H9 (cell line): ENCODE measurements at regions not wholly inside any gene's neighbourhood (a gene's known extent, or its start where the extent isn't known, plus 50 kb on each side); places are given as distances from the start of the nearest gene placed in this dataset.

Experiments
- DNase-seq: peaks from one replicate; pipeline ENCODE4 v3.0.0-alpha.2; 2017
- H2AFZ ChIP-seq: one replicate; pipeline ENCODE4 v1.6.1; 2013; ENCODE audit warnings: mild to moderate bottlenecking, low read length, control low read depth, moderate library complexity
- H2AK5ac ChIP-seq: 2 replicates; pipeline ENCODE4 v1.6.1; 2013; ENCODE audit warnings: low read length, control low read depth, mixed read lengths; ENCODE audit not compliant: insufficient read length
- H2BK120ac ChIP-seq: one replicate; pipeline ENCODE4 v1.6.1; 2013; ENCODE audit warnings: low read depth, mild to moderate bottlenecking, low read length, control low read depth, inconsistent platforms; ENCODE audit not compliant: poor library complexity, severe bottlenecking
- H2BK12ac ChIP-seq: 2 replicates; pipeline ENCODE4 v1.6.1; 2013; ENCODE audit warnings: low read length, control low read depth, mixed read lengths, low read depth; ENCODE audit not compliant: insufficient read length
- H2BK15ac ChIP-seq: 2 replicates; pipeline ENCODE4 v1.6.1; 2013; ENCODE audit warnings: low read depth, low read length, control low read depth
- H2BK20ac ChIP-seq: one replicate; pipeline ENCODE4 v1.6.1; 2013; ENCODE audit warnings: low read depth, mild to moderate bottlenecking, low read length, control low read depth, inconsistent platforms; ENCODE audit not compliant: poor library complexity, severe bottlenecking
- H2BK5ac ChIP-seq: 2 replicates; pipeline ENCODE4 v1.6.1; 2013; ENCODE audit warnings: low read length, control low read depth, mixed read lengths; ENCODE audit not compliant: insufficient read length
- H3K14ac ChIP-seq: 2 replicates; pipeline ENCODE4 v1.6.1; 2013; ENCODE audit warnings: low read length, control low read depth; ENCODE audit not compliant: insufficient read depth
- H3K18ac ChIP-seq: 2 replicates; pipeline ENCODE4 v1.6.1; 2013; ENCODE audit warnings: low read depth, mild to moderate bottlenecking, mixed read lengths, low read length, control low read depth; ENCODE audit not compliant: insufficient read length
- H3K23ac ChIP-seq: 2 replicates; pipeline ENCODE4 v1.6.1; 2013; ENCODE audit warnings: low read length, control low read depth, mixed read lengths, low read depth; ENCODE audit not compliant: insufficient read length
- H3K23me2 ChIP-seq: 2 replicates; pipeline ENCODE4 v1.6.1; 2013; ENCODE audit warnings: low read depth, mild to moderate bottlenecking, mixed read lengths, low read length, control low read depth; ENCODE audit not compliant: insufficient read length, poor library complexity, severe bottlenecking
- H3K27ac ChIP-seq: 2 replicates; pipeline ENCODE4 v1.5.1; 2013; ENCODE audit warnings: low read length, control low read depth, mixed read lengths, low read depth; ENCODE audit not compliant: insufficient read length
- H3K27me3 ChIP-seq: 2 replicates; pipeline ENCODE4 v1.6.1; 2013; ENCODE audit warnings: low read length, control low read depth, inconsistent platforms; ENCODE audit not compliant: insufficient read depth
- H3K4ac ChIP-seq: 2 replicates; pipeline ENCODE4 v1.6.1; 2013; ENCODE audit warnings: low read depth, mild to moderate bottlenecking, control low read depth, inconsistent platforms, low read length, moderate library complexity
- H3K4me1 ChIP-seq: 2 replicates; pipeline ENCODE4 v1.6.1; 2013; ENCODE audit warnings: low read length, control low read depth, inconsistent platforms; ENCODE audit not compliant: insufficient read depth
- H3K4me2 ChIP-seq: 2 replicates; pipeline ENCODE4 v1.6.1; 2013; ENCODE audit warnings: low read length, control low read depth, mixed read lengths; ENCODE audit not compliant: insufficient read length, insufficient read depth
- H3K56ac ChIP-seq: 2 replicates; pipeline ENCODE4 v1.6.1; 2013; ENCODE audit warnings: low read depth, mild to moderate bottlenecking, mixed read lengths, low read length, control low read depth; ENCODE audit not compliant: insufficient read length
- H3K79me1 ChIP-seq: 2 replicates; pipeline ENCODE4 v1.6.1; 2013; ENCODE audit warnings: low read depth, mild to moderate bottlenecking, moderate library complexity, low read length, control low read depth, inconsistent platforms; ENCODE audit not compliant: insufficient read depth, poor library complexity, severe bottlenecking
- H3K79me2 ChIP-seq: 2 replicates; pipeline ENCODE4 v1.6.1; 2013; ENCODE audit warnings: low read length, control low read depth, inconsistent platforms; ENCODE audit not compliant: insufficient read depth
- H3K9ac ChIP-seq: 2 replicates; pipeline ENCODE4 v1.6.1; 2013; ENCODE audit warnings: low read length, control low read depth, mixed read lengths; ENCODE audit not compliant: insufficient read length; ENCODE audit errors: extremely low read depth
- H3K9me3 ChIP-seq: one replicate; pipeline ENCODE4 v1.6.1; 2013; ENCODE audit warnings: low read depth, low read length, inconsistent platforms; ENCODE audit not compliant: control insufficient read depth
- H3T11ph ChIP-seq: one replicate; pipeline ENCODE4 v1.6.1; 2013; ENCODE audit warnings: mild to moderate bottlenecking, low read length, control low read depth, inconsistent platforms
- H4K20me1 ChIP-seq: one replicate; pipeline ENCODE4 v1.6.1; 2013; ENCODE audit not compliant: control insufficient read depth, insufficient read length, insufficient read depth
- H4K5ac ChIP-seq: 2 replicates; pipeline ENCODE4 v1.6.1; 2013; ENCODE audit warnings: low read depth, mild to moderate bottlenecking, mixed read lengths, low read length, control low read depth; ENCODE audit not compliant: insufficient read length
- H4K8ac ChIP-seq: replicated peaks from 2 replicates; pipeline ENCODE4 v1.6.1; 2013; ENCODE audit warnings: low read length, control low read depth, mixed read lengths, low read depth; ENCODE audit not compliant: insufficient read length
- H4K91ac ChIP-seq: 2 replicates; pipeline ENCODE4 v1.6.1; 2013; ENCODE audit warnings: low read depth, mild to moderate bottlenecking, moderate library complexity, mixed read lengths, low read length, control low read depth; ENCODE audit not compliant: insufficient read length
- H3K27ac Mint-ChIP-seq, 3 experiments: 2 replicates in 2 of 3; 3 replicates in 1 of 3; pipeline ENCODE4 v1.8.0; 2020 to 2021; ENCODE audit warnings: mixed read lengths in 3 of 3, mild to moderate bottlenecking in 1 of 3, moderate library complexity in 1 of 3
- H3K27me3 Mint-ChIP-seq: 2 replicates; pipeline ENCODE4 v1.8.0; 2021; ENCODE audit warnings: low read depth, mild to moderate bottlenecking, moderate library complexity, mixed read lengths
- H3K36me3 Mint-ChIP-seq, 3 experiments: 2 replicates in 2 of 3; 3 replicates in 1 of 3; pipeline ENCODE4 v1.8.0; 2020 to 2021; ENCODE audit warnings: low read depth in 3 of 3, mixed read lengths in 3 of 3; ENCODE audit not compliant: insufficient read depth in 1 of 3
- H3K4me1 Mint-ChIP-seq, 2 experiments: 2 replicates each; pipeline ENCODE4 v1.8.0; 2020; ENCODE audit warnings: mixed read lengths in 2 of 2
- H3K4me3 Mint-ChIP-seq, 2 experiments: 2 replicates in 1 of 2; 3 replicates in 1 of 2; pipeline ENCODE4 v1.8.0; 2020 to 2021; ENCODE audit warnings: mild to moderate bottlenecking in 2 of 2, mixed read lengths in 2 of 2, moderate library complexity in 1 of 2
- H3K9me3 Mint-ChIP-seq, 2 experiments: 2 replicates in 1 of 2; 3 replicates in 1 of 2; pipeline ENCODE4 v1.8.0; 2020; ENCODE audit warnings: mild to moderate bottlenecking in 2 of 2, mixed read lengths in 2 of 2, moderate library complexity in 1 of 2
- TF ChIP-seq, protein P1 (sequence below): fragments of 200-600 bp; sonication (generic); conservative IDR thresholded peaks from 3 replicates; pipeline ENCODE4 v1.8.0; 2021; ENCODE audit warnings: antibody characterized with exemption, mild to moderate bottlenecking

- Histone ChIP-seq H2BK20ac (no peak overlapping the region), H2AK5ac (no peak overlapping the region), H3K4me1 (no peaks in the 10 kb centered on the region), H3K14ac (no peak overlapping the region), H4K8ac (no peak overlapping the region), H3K18ac (no peak overlapping the region), H2BK5ac (no peak overlapping the region), H2BK12ac (no peak overlapping the region), H3K56ac (no peak overlapping the region), H2BK15ac (no peak overlapping the region), H4K5ac (no peak overlapping the region), H3K27ac (no peak overlapping the region), H3K79me1 (no peaks in the 10 kb centered on the region), H3K4ac (no peak overlapping the region), H3K4me2 (no peak overlapping the region), H3K79me2 (no peaks in the 10 kb centered on the region), H3K9ac (no peak overlapping the region), H3K9me3 (no peaks in the 10 kb centered on the region), H3K23me2 (no peaks in the 10 kb centered on the region), H4K20me1 (no peaks in the 10 kb centered on the region), H2BK120ac (no peak overlapping the region), H4K91ac (no peak overlapping the region), H3T11ph (no peak overlapping the region), H3K27me3 (no peaks in the 10 kb centered on the region), H3K23ac (no peak overlapping the region), H2AFZ (no peak overlapping the region)
- Mint-ChIP-seq H3K9me3 (no peaks in the 10 kb centered on the region), H3K36me3 (no peaks in the 10 kb centered on the region), H3K27ac (no peak overlapping the region), H3K4me1 (peaks cover 12 to 19% of the 10 kb centered on the region in 2 experiments), H3K27me3 (peaks cover 2% of the 10 kb centered on the region), H3K4me3 (no peak overlapping the region)
- TF ChIP-seq, protein P1, sequence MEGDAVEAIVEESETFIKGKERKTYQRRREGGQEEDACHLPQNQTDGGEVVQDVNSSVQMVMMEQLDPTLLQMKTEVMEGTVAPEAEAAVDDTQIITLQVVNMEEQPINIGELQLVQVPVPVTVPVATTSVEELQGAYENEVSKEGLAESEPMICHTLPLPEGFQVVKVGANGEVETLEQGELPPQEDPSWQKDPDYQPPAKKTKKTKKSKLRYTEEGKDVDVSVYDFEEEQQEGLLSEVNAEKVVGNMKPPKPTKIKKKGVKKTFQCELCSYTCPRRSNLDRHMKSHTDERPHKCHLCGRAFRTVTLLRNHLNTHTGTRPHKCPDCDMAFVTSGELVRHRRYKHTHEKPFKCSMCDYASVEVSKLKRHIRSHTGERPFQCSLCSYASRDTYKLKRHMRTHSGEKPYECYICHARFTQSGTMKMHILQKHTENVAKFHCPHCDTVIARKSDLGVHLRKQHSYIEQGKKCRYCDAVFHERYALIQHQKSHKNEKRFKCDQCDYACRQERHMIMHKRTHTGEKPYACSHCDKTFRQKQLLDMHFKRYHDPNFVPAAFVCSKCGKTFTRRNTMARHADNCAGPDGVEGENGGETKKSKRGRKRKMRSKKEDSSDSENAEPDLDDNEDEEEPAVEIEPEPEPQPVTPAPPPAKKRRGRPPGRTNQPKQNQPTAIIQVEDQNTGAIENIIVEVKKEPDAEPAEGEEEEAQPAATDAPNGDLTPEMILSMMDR = no peak
- no peak for DNase-seq
These were observed 395.1 kb downstream of the ARHGEF28 start for GRCh38 chr5:74021126-74021525.
